Nephron progenitor cell (in vitro differentiated cells): ENCODE measurements at regions not wholly inside any gene's neighbourhood (a gene's known extent, or its start where the extent isn't known, plus 50 kb on each side); places are given as distances from the start of the nearest gene placed in this dataset.

Experiments
- DNase-seq: peaks from one replicate; pipeline ENCODE4 v3.0.0; 2021
- H3K27ac Mint-ChIP-seq: 2 replicates; pipeline ENCODE4 v1.8.0; 2021; ENCODE audit warnings: mild to moderate bottlenecking, moderate library complexity, mixed read lengths
- H3K27me3 Mint-ChIP-seq: 2 replicates; pipeline ENCODE4 v1.8.0; 2021; ENCODE audit warnings: mild to moderate bottlenecking, low read depth, mixed read lengths; ENCODE audit not compliant: poor library complexity
- H3K36me3 Mint-ChIP-seq: 2 replicates; pipeline ENCODE4 v1.8.0; 2021; ENCODE audit warnings: low read depth, mixed read lengths
- H3K4me1 Mint-ChIP-seq: 2 replicates; pipeline ENCODE4 v1.8.0; 2021; ENCODE audit warnings: mixed read lengths
- H3K4me3 Mint-ChIP-seq: 2 replicates; pipeline ENCODE4 v1.8.0; 2021; ENCODE audit warnings: mild to moderate bottlenecking, moderate library complexity, mixed read lengths
- H3K9me3 Mint-ChIP-seq: 2 replicates; pipeline ENCODE4 v1.8.0; 2021; ENCODE audit warnings: mild to moderate bottlenecking, moderate library complexity, mixed read lengths
- CTCF ChIP-seq: fragments of 200-600 bp; sonication (generic); IDR thresholded peaks from 2 replicates; pipeline ENCODE4 v1.5.0; 2021; ENCODE audit warnings: antibody characterized with exemption

- no peak for TF ChIP-seq CTCF
- H3K36me3 Mint-ChIP-seq = no peaks in the 10 kb centered on the region
- H3K27ac Mint-ChIP-seq = no peak overlapping the region
- no peak for DNase-seq
- no peaks in the 10 kb centered on the region for H3K9me3 Mint-ChIP-seq
- H3K4me3 Mint-ChIP-seq = no peak overlapping the region
- no peaks in the 10 kb centered on the region for H3K4me1 Mint-ChIP-seq
- peaks cover 4% of the 10 kb centered on the region for H3K27me3 Mint-ChIP-seq
These were observed 2263.9 kb upstream of the WWC1 start for GRCh38 chr5:166027582-166027981.

- Mint-ChIP-seq H3K4me1 (no peaks in the 10 kb centered on the region), H3K9me3 (no peaks in the 10 kb centered on the region), H3K4me3 (no peak overlapping the region), H3K27ac (no peak overlapping the region), H3K27me3 (no peaks in the 10 kb centered on the region), H3K36me3 (no peaks in the 10 kb centered on the region)
- no peak for TF ChIP-seq CTCF
- DNase-seq = no peak
These were observed 2259.5 kb upstream of the WWC1 start for GRCh38 chr5:166031926-166032325.

- H3K36me3 Mint-ChIP-seq = no peaks in the 10 kb centered on the region
- H3K4me1 Mint-ChIP-seq = no peaks in the 10 kb centered on the region
- no peak for TF ChIP-seq CTCF
- no peak overlapping the region for H3K4me3 Mint-ChIP-seq
- H3K27me3 Mint-ChIP-seq = no peaks in the 10 kb centered on the region
- no peak overlapping the region for H3K27ac Mint-ChIP-seq
- no peak for DNase-seq
- no peaks in the 10 kb centered on the region for H3K9me3 Mint-ChIP-seq
These were observed 2258.8 kb upstream of the WWC1 start for GRCh38 chr5:166032601-166033000.

GRCh38 chr5:166045961-166046360 lies 2245.5 kb upstream of the WWC1 start:
- H3K4me3 Mint-ChIP-seq = no peak overlapping the region
- DNase-seq = no peak
- peaks cover 4% of the 10 kb centered on the region for H3K36me3 Mint-ChIP-seq
- no peak for TF ChIP-seq CTCF
- H3K27me3 Mint-ChIP-seq = no peaks in the 10 kb centered on the region
- peaks cover 9% of the 10 kb centered on the region for H3K9me3 Mint-ChIP-seq
- H3K4me1 Mint-ChIP-seq = no peaks in the 10 kb centered on the region
- no peak overlapping the region for H3K27ac Mint-ChIP-seq

GRCh38 chr5:166046956-166047355 lies 2244.5 kb upstream of the WWC1 start:
- no peak for TF ChIP-seq CTCF
- Mint-ChIP-seq H3K36me3 (peaks cover 4% of the 10 kb centered on the region), H3K4me1 (no peaks in the 10 kb centered on the region), H3K27me3 (no peaks in the 10 kb centered on the region), H3K9me3 (peaks cover 4% of the 10 kb centered on the region), H3K4me3 (no peak overlapping the region), H3K27ac (no peak overlapping the region)
- DNase-seq = no peak

- no peak for TF ChIP-seq CTCF
- H3K36me3 Mint-ChIP-seq = no peaks in the 10 kb centered on the region
- no peaks in the 10 kb centered on the region for H3K9me3 Mint-ChIP-seq
- H3K27me3 Mint-ChIP-seq = no peaks in the 10 kb centered on the region
- no peak for DNase-seq
- peak overlapping the region; percentile 30 for H3K27ac Mint-ChIP-seq
- no peak overlapping the region for H3K4me3 Mint-ChIP-seq
- no peaks in the 10 kb centered on the region for H3K4me1 Mint-ChIP-seq
These were observed 2240.9 kb upstream of the WWC1 start for GRCh38 chr5:166050531-166050930.
